ENCODE measurements at regions not wholly inside any gene's neighbourhood (a gene's known extent, or its start where the extent isn't known, plus 50 kb on each side); places are given as distances from the start of the nearest gene placed in this dataset.

DNA sequence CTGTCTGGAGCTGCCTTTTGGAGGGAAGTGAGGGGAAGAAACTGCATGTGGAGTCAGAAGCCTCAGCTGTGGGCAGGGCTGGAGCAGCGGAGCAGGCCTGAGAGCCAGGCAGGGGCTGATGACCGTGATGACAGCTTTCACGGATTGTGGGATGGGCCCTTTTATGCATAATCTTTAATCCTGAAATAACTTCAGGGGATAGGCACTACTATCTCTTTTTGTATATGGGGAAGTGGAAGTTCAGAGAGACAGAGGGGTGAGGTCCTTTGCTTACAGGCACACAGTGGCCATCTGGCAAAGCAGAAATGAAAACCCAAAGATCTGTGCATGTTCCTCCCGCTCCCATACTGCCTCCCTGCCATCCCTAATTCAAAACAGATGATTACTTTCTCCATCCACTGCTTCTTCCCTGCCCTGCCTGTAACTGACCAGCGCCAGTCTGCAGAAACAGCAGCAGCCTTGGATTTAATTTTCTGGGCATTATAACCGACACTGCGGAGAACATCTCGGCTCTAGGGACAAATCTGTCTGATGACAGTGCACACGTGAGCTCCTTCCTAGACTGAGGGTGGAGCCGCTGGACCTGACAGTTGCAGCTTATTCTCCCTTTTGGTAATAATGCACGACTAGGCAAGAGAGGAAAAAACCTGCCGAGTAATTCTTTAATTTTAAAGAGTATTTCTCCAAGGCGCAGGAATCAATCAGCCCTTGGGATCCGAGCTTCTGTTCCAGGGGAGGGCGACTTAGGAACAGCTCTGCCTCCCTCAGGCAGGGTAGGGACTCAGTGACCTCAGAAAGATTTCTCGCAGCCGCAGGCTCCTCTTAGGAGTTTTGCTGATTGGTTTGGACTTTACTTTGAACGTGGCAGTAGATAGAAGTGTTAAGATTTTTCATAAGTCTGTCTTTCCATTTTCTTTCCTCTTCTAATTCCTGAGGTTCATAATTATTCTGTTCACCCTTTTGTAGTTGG, 95.4 kb downstream of the UTP18 start:
- no peak overlapping the region for H3K4me3 ChIP-seq (ENCODE audit: low read depth, low read length, poor library complexity, severe bottlenecking)
- no peaks in the 10 kb centered on the region for H4K20me1 ChIP-seq (ENCODE audit: insufficient read depth, low read length)
- H3K9me2 ChIP-seq (ENCODE audit: low read depth, low read length): no peaks in the 10 kb centered on the region
- H3K27ac ChIP-seq (ENCODE audit: low read depth, low read length, poor library complexity, severe bottlenecking): no peak overlapping the region
- H3K9ac ChIP-seq (ENCODE audit: low read length): no peak overlapping the region
- no peaks in the 10 kb centered on the region; the same call in 1 of the 2 replicates for H3K27me3 ChIP-seq (ENCODE audit: insufficient read depth, low read length)
- H3K36me3 ChIP-seq (ENCODE audit: insufficient read depth, low read length): no peaks in the 10 kb centered on the region
- H3K4me2 ChIP-seq (ENCODE audit: low read length): no peak overlapping the region
- no peaks in the 10 kb centered on the region for H3K4me1 ChIP-seq (ENCODE audit: insufficient read depth, low read length, severe bottlenecking)
- H3K79me2 ChIP-seq (ENCODE audit: insufficient read depth, low read length): no peaks in the 10 kb centered on the region
- no peak for TF ChIP-seq EZH2 (IDR thresholded peaks at IDR 0.05; ENCODE audit: borderline replicate concordance, low read length)
- TF ChIP-seq, protein P1, sequence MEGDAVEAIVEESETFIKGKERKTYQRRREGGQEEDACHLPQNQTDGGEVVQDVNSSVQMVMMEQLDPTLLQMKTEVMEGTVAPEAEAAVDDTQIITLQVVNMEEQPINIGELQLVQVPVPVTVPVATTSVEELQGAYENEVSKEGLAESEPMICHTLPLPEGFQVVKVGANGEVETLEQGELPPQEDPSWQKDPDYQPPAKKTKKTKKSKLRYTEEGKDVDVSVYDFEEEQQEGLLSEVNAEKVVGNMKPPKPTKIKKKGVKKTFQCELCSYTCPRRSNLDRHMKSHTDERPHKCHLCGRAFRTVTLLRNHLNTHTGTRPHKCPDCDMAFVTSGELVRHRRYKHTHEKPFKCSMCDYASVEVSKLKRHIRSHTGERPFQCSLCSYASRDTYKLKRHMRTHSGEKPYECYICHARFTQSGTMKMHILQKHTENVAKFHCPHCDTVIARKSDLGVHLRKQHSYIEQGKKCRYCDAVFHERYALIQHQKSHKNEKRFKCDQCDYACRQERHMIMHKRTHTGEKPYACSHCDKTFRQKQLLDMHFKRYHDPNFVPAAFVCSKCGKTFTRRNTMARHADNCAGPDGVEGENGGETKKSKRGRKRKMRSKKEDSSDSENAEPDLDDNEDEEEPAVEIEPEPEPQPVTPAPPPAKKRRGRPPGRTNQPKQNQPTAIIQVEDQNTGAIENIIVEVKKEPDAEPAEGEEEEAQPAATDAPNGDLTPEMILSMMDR (IDR thresholded peaks at IDR 0.05; ENCODE audit: low read length): no peak
- no peaks in the 10 kb centered on the region for H3F3A ChIP-seq (ENCODE audit: insufficient read depth, low read length)
- no peak overlapping the region for H2AFZ ChIP-seq (ENCODE audit: low read length)
- H3K9me3 ChIP-seq (ENCODE audit: low read length): no peaks in the 10 kb centered on the region

DNA sequence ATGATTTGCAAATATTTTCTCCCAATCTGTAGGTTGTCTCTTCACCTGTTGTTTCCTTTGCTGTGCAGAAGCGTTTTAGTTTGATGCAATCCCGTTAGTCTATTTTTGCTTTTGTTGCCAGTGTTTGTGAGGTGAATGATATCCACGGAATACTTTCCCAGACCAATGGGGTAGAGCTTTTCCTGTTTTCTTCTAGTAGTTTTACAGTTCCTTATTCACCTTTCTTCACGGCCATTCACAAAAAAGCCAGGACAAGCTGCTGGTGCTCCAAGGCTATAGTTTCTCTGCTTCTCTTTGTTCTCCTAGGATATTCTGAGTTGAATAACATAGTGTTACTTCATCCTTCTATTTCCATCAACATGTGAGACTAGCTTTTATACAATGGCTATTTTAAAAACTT, 98.7 kb downstream of the UTP18 start:
- H3K27me3 ChIP-seq (ENCODE audit: insufficient read depth, low read length): no peaks in the 10 kb centered on the region; the same call in 1 of the 2 replicates
- H3K36me3 ChIP-seq (ENCODE audit: insufficient read depth, low read length): no peaks in the 10 kb centered on the region
- no peak overlapping the region for H3K27ac ChIP-seq (ENCODE audit: low read depth, low read length, poor library complexity, severe bottlenecking)
- TF ChIP-seq, protein P1 (IDR thresholded peaks at IDR 0.05; ENCODE audit: low read length): no peak
- TF ChIP-seq EZH2 (IDR thresholded peaks at IDR 0.05; ENCODE audit: borderline replicate concordance, low read length): no peak
- no peak overlapping the region for H3K4me3 ChIP-seq (ENCODE audit: low read depth, low read length, poor library complexity, severe bottlenecking)
- H3K9ac ChIP-seq (ENCODE audit: low read length): no peak overlapping the region
- no peaks in the 10 kb centered on the region for H3K4me1 ChIP-seq (ENCODE audit: insufficient read depth, low read length, severe bottlenecking)
- H3F3A ChIP-seq (ENCODE audit: insufficient read depth, low read length): no peaks in the 10 kb centered on the region
- no peaks in the 10 kb centered on the region for H4K20me1 ChIP-seq (ENCODE audit: insufficient read depth, low read length)
- no peaks in the 10 kb centered on the region for H3K79me2 ChIP-seq (ENCODE audit: insufficient read depth, low read length)
- H3K9me3 ChIP-seq (ENCODE audit: low read length): no peaks in the 10 kb centered on the region
- no peak overlapping the region for H3K4me2 ChIP-seq (ENCODE audit: low read length)
- no peaks in the 10 kb centered on the region for H3K9me2 ChIP-seq (ENCODE audit: low read depth, low read length)
- H2AFZ ChIP-seq (ENCODE audit: low read length): no peak overlapping the region

DNA sequence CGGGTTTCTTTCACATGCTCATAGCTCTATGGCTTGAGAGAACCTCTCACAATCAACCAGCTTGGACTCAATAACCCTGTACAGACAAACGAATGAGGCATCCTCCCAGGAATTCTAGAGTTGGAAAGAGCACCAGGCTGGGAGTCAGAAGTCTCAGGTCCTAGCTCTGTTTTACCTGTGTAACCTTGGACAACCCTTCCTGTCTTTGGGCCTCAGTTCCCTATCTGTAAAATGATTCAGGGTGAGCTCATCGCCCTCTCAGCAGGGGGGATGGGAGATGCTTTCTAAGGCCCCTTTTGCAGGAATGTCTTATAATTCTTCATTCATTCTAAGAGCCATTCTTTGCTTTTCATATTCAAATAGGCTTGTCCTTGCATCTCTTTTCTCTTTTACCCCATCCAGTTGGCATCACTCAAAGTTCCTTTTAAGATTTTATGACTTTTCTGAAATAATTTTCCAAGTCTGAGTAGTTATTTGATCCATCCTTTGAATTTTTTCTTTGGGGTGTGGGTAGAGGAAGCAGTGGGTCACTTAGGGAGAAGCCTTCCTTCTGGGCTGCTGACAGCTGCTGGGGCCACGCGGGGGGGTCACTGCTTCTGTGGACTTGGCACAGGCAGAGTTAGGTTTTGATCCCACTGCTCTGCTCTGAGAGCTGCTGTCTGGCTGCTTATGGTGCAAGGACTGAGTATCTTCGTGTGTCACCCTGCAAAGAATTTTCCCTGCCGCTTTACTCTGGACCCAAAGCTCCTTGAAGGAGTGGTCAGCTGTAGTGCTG, 102.7 kb downstream of the UTP18 start:
- H4K20me1 ChIP-seq (ENCODE audit: insufficient read depth, low read length): no peaks in the 10 kb centered on the region
- H3K4me2 ChIP-seq (ENCODE audit: low read length): no peak overlapping the region
- no peak for TF ChIP-seq EZH2 (IDR thresholded peaks at IDR 0.05; ENCODE audit: borderline replicate concordance, low read length)
- TF ChIP-seq, protein P1 (IDR thresholded peaks at IDR 0.05; ENCODE audit: low read length): no peak
- H3K79me2 ChIP-seq (ENCODE audit: insufficient read depth, low read length): no peaks in the 10 kb centered on the region
- H3K27ac ChIP-seq (ENCODE audit: low read depth, low read length, poor library complexity, severe bottlenecking): no peak overlapping the region
- H2AFZ ChIP-seq (ENCODE audit: low read length): no peak overlapping the region
- H3K4me1 ChIP-seq (ENCODE audit: insufficient read depth, low read length, severe bottlenecking): no peaks in the 10 kb centered on the region
- H3K4me3 ChIP-seq (ENCODE audit: low read depth, low read length, poor library complexity, severe bottlenecking): no peak overlapping the region
- H3K36me3 ChIP-seq (ENCODE audit: insufficient read depth, low read length): no peaks in the 10 kb centered on the region
- H3K9me3 ChIP-seq (ENCODE audit: low read length): no peaks in the 10 kb centered on the region
- no peaks in the 10 kb centered on the region; the same call in 1 of the 2 replicates for H3K27me3 ChIP-seq (ENCODE audit: insufficient read depth, low read length)
- no peaks in the 10 kb centered on the region for H3F3A ChIP-seq (ENCODE audit: insufficient read depth, low read length)
- H3K9me2 ChIP-seq (ENCODE audit: low read depth, low read length): no peaks in the 10 kb centered on the region
- H3K9ac ChIP-seq (ENCODE audit: low read length): no peak overlapping the region
